Natural killer cell (primary cell): ENCODE measurements at regions not wholly inside any gene's neighbourhood (a gene's known extent, or its start where the extent isn't known, plus 50 kb on each side); places are given as distances from the start of the nearest gene placed in this dataset.

Source experiments
- ATAC-seq, 3 donors: fragments of 150-1000 bp in 2 of 3; fragments of 200-7000 bp in 1 of 3; cut with Tn5 transposase; 1 replicate in 1 of 3; 2 replicates in 2 of 3; pipeline ENCODE4 v1.10.0; 2021; ENCODE audit warnings: mild to moderate bottlenecking in 2 of 3, moderate library complexity in 2 of 3
- DNase-seq, 2 donors: peaks; one replicate each; pipeline versions ENCODE4 v3.0.0 to v3.0.0-alpha.2; 2013 to 2021; ENCODE audit warnings: mixed read lengths in 1 of 2
- H3K27ac ChIP-seq: one replicate; pipeline ENCODE4 v1.5.1; 2013; ENCODE audit warnings: mild to moderate bottlenecking, low read length
- H3K27me3 ChIP-seq: one replicate; pipeline ENCODE4 v1.6.1; 2013; ENCODE audit warnings: low read length; ENCODE audit not compliant: control insufficient read depth, insufficient read depth
- H3K36me3 ChIP-seq: one replicate; pipeline ENCODE4 v1.6.1; 2013; ENCODE audit warnings: low read length; ENCODE audit not compliant: control insufficient read depth, insufficient read depth
- H3K4me1 ChIP-seq: one replicate; pipeline ENCODE4 v1.6.1; 2013; ENCODE audit warnings: low read length; ENCODE audit not compliant: control insufficient read depth, insufficient read depth
- H3K4me3 ChIP-seq: one replicate; pipeline ENCODE4 v1.5.1; 2013; ENCODE audit warnings: low read length
- H3K9me3 ChIP-seq: one replicate; pipeline ENCODE4 v1.6.1; 2013; ENCODE audit warnings: low read length; ENCODE audit not compliant: control insufficient read depth, insufficient read depth
- H3K27ac Mint-ChIP-seq, 2 donors: one replicate each; pipeline ENCODE4 v1.8.0; 2022; ENCODE audit warnings: mild to moderate bottlenecking in 2 of 2, mixed read lengths in 2 of 2, moderate library complexity in 1 of 2
- H3K27me3 Mint-ChIP-seq, 2 donors: one replicate each; pipeline ENCODE4 v1.8.0; 2022; ENCODE audit warnings: low read depth in 2 of 2, mixed read lengths in 2 of 2
- H3K36me3 Mint-ChIP-seq: one replicate; pipeline ENCODE4 v1.8.0; 2022; ENCODE audit warnings: mixed read lengths
- H3K4me1 Mint-ChIP-seq, 2 donors: one replicate each; pipeline ENCODE4 v1.8.0; 2022; ENCODE audit warnings: mixed read lengths in 2 of 2
- H3K4me3 Mint-ChIP-seq: one replicate; pipeline ENCODE4 v1.8.0; 2022; ENCODE audit warnings: mild to moderate bottlenecking, moderate library complexity, mixed read lengths
- H3K9me3 Mint-ChIP-seq, 2 donors: one replicate each; pipeline ENCODE4 v1.8.0; 2022; ENCODE audit warnings: mixed read lengths in 2 of 2
- CTCF ChIP-seq: fragments of 200-600 bp; IDR thresholded peaks from one replicate; pipeline ENCODE4 v1.8.0; 2022; ENCODE audit warnings: antibody characterized with exemption
- WGBS: methylation state at CpG from one replicate; pipeline ENCODE4 v1.1.7; 2013; ENCODE audit warnings: missing lambda C conversion rate; ENCODE audit not compliant: insufficient coverage; 5-methylcytosine and 5-hydroxymethylcytosine counted together
- intact Hi-C: fragments of 100-400 bp; cut with micrococcal nuclease; formaldehyde crosslinking; loops from one replicate; pipeline ENCODE4 v1.14.2; 2022

GRCh38 chr10:94102436-94102835 lies 108.7 kb downstream of the PLCE1 start:
- Histone ChIP-seq H3K36me3 (no peaks in the 10 kb centered on the region), H3K27ac (no peak overlapping the region), H3K9me3 (no peaks in the 10 kb centered on the region), H3K4me3 (no peak overlapping the region), H3K4me1 (no peaks in the 10 kb centered on the region), H3K27me3 (no peaks in the 10 kb centered on the region)
- Mint-ChIP-seq H3K27me3 (peaks cover 8 to 16% of the 10 kb centered on the region in 2 donors), H3K36me3 (no peaks in the 10 kb centered on the region), H3K9me3 (peaks cover 0 to 2% of the 10 kb centered on the region in 2 donors), H3K4me3 (no peak overlapping the region), H3K27ac (no peak overlapping the region), H3K4me1 (no peaks in the 10 kb centered on the region)
- intact Hi-C loops: no loop called here
- ATAC-seq: no peak
- WGBS: 88% methylated on average over 5 of the region's 5 CpGs
- DNase-seq: no peak
- TF ChIP-seq CTCF: no peak

- intact Hi-C loops: no loop called here
- H3K27me3 Mint-ChIP-seq: peaks cover 8 to 16% of the 10 kb centered on the region in 2 donors
- H3K4me3 Mint-ChIP-seq: no peak overlapping the region
- no peaks in the 10 kb centered on the region for H3K9me3 ChIP-seq
- H3K36me3 Mint-ChIP-seq: no peaks in the 10 kb centered on the region
- no peak overlapping the region for H3K27ac ChIP-seq
- no peak overlapping the region for H3K27ac Mint-ChIP-seq
- no peaks in the 10 kb centered on the region for H3K4me1 Mint-ChIP-seq
- DNase-seq (no peak), ATAC-seq (no peak)
- peaks cover 0 to 2% of the 10 kb centered on the region in 2 donors for H3K9me3 Mint-ChIP-seq
- H3K36me3 ChIP-seq: no peaks in the 10 kb centered on the region
- 65% methylated on average over 2 of the region's 2 CpGs for WGBS
- no peaks in the 10 kb centered on the region for H3K4me1 ChIP-seq
- TF ChIP-seq CTCF: no peak
- H3K4me3 ChIP-seq: no peak overlapping the region
- no peaks in the 10 kb centered on the region for H3K27me3 ChIP-seq
Measured at GRCh38 chr10:94103192-94103591, 109.5 kb downstream of the PLCE1 start.

GRCh38 chr10:94103801-94104221 lies 110.1 kb downstream of the PLCE1 start:
- no peak overlapping the region for H3K4me3 ChIP-seq
- H3K36me3 ChIP-seq: no peaks in the 10 kb centered on the region
- intact Hi-C loops: no loop called here
- H3K27me3 ChIP-seq: no peaks in the 10 kb centered on the region
- no peaks in the 10 kb centered on the region for H3K4me1 Mint-ChIP-seq
- peaks cover 8 to 16% of the 10 kb centered on the region in 2 donors for H3K27me3 Mint-ChIP-seq
- no peak for TF ChIP-seq CTCF
- peaks cover 0 to 2% of the 10 kb centered on the region in 2 donors for H3K9me3 Mint-ChIP-seq
- no peaks in the 10 kb centered on the region for H3K9me3 ChIP-seq
- no peak overlapping the region for H3K4me3 Mint-ChIP-seq
- H3K36me3 Mint-ChIP-seq: no peaks in the 10 kb centered on the region
- ATAC-seq (no peak), DNase-seq (no peak)
- no peaks in the 10 kb centered on the region for H3K4me1 ChIP-seq
- no peak overlapping the region for H3K27ac Mint-ChIP-seq
- WGBS: 77% methylated on average over 2 of the region's 4 CpGs
- H3K27ac ChIP-seq: no peak overlapping the region

DNA sequence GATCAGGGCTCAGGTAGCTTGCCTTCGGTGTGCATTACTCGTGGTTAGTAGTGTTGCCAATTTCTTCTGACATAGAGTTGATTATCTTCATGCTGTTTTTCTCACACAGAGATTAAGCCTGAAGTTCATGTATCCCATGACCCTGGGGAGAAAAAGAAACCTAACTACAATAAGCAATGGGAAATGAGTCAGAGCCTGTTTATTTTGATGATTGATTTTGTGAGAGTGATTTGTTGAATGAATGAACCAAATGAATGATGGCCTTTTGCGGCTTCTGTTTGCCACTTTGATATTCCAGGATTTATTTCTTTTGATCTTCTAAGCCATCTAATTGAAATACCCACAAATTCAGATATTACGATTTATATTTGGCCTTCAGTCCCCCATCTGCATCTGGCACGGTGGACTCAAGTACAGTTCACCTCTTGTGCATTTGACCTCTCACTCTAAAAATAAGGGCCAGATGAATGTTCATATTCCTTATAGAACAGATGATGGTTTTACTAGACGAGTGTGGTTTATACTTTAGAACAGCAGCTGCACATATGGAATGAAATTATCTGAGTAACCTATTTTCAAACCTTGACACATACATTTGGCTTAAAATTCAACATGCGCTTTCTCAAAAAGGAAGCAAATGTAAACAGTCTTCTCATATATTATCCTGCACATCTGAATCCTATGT lies 110.7 kb downstream of the PLCE1 start:
- Mint-ChIP-seq H3K27ac (no peak overlapping the region), H3K36me3 (no peaks in the 10 kb centered on the region), H3K27me3 (peaks cover 8 to 13% of the 10 kb centered on the region in 2 donors), H3K9me3 (peaks cover 0 to 2% of the 10 kb centered on the region in 2 donors), H3K4me3 (no peak overlapping the region), H3K4me1 (no peaks in the 10 kb centered on the region)
- ATAC-seq (no peak), DNase-seq (no peak)
- Histone ChIP-seq H3K9me3 (no peaks in the 10 kb centered on the region), H3K27ac (no peak overlapping the region), H3K36me3 (no peaks in the 10 kb centered on the region), H3K27me3 (no peaks in the 10 kb centered on the region), H3K4me1 (no peaks in the 10 kb centered on the region), H3K4me3 (no peak overlapping the region)
- intact Hi-C loops: no loop called here
- 96% methylated on average over 6 of the region's 7 CpGs for WGBS
- no peak for TF ChIP-seq CTCF
